HEK293 (cell line): ENCODE measurements at regions not wholly inside any gene's neighbourhood (a gene's known extent, or its start where the extent isn't known, plus 50 kb on each side); places are given as distances from the start of the nearest gene placed in this dataset.

Experiments
- HOXA7 ChIP-seq: sonication (generic); formaldehyde crosslinking; IDR thresholded peaks from 2 replicates; pipeline ENCODE4 v1.8.1; 2022; ENCODE audit warnings: missing genetic modification reagents, borderline replicate concordance
- TSHZ1 ChIP-seq: fragments of 450-650 bp; formaldehyde crosslinking; IDR thresholded peaks from 2 replicates; pipeline ENCODE4 v1.5.1; 2016; ENCODE audit warnings: missing biosample characterization, missing genetic modification characterization, borderline replicate concordance
- ZNF280D ChIP-seq: fragments of 450-650 bp; formaldehyde crosslinking; IDR thresholded peaks from 2 replicates; pipeline ENCODE4 v1.5.1; 2016; ENCODE audit warnings: missing biosample characterization, missing genetic modification characterization
- ZNF354C ChIP-seq: fragments of 450-650 bp; formaldehyde crosslinking; IDR thresholded peaks from 2 replicates; pipeline ENCODE4 v1.5.1; 2016; ENCODE audit warnings: missing biosample characterization, missing genetic modification characterization, low read depth, borderline replicate concordance
- ZNF423 ChIP-seq: fragments of 450-650 bp; formaldehyde crosslinking; IDR thresholded peaks from 2 replicates; pipeline ENCODE4 v1.5.1; 2016; ENCODE audit warnings: missing biosample characterization, missing genetic modification characterization
- ZNF510 ChIP-seq: fragments of 450-650 bp; formaldehyde crosslinking; IDR thresholded peaks from 2 replicates; pipeline ENCODE4 v1.5.1; 2018; ENCODE audit warnings: mild to moderate bottlenecking, missing genetic modification characterization, missing biosample characterization; ENCODE audit not compliant: insufficient replicate concordance
- ZNF747 ChIP-seq: fragments of 450-650 bp; formaldehyde crosslinking; IDR thresholded peaks from 2 replicates; pipeline ENCODE4 v1.5.1; 2016; ENCODE audit warnings: missing biosample characterization, missing genetic modification characterization
- TF ChIP-seq, protein P1 (sequence below): fragments of 450-650 bp; formaldehyde crosslinking; IDR thresholded peaks from 2 replicates; pipeline ENCODE4 v1.5.1; 2017; ENCODE audit warnings: missing biosample characterization, missing genetic modification characterization
- TF ChIP-seq, protein P2 (sequence below): fragments of 450-650 bp; formaldehyde crosslinking; IDR thresholded peaks from 2 replicates; pipeline ENCODE4 v1.5.1; 2016; ENCODE audit warnings: missing biosample characterization, missing genetic modification characterization
- TF ChIP-seq, protein P3 (sequence below): fragments of 450-650 bp; formaldehyde crosslinking; IDR thresholded peaks from 2 replicates; pipeline ENCODE4 v1.5.1; 2016; ENCODE audit warnings: missing biosample characterization, missing genetic modification characterization

DNA sequence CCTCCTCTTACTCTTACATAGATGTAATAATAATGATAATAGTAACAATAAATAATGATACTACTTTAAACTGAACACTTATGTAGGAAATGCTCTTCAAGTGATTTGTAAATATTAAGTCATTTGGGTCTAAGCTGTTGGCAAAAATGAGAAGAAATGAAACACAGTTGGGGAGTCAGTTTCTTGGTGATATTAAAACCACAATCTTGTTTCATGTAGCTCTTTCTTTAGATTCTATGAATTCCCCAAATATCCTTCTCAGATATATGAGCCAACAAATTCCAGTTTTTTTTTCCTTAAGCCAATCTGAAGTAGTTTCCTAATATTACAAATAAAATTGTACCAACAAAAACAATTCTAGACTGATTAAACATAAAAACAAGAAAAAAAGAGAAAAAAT, 1115.6 kb upstream of the CNTN5 start:
- TF ChIP-seq ZNF747 (tag by site-specific recombination) (no peak), TSHZ1 (tag by site-specific recombination) (no peak), ZNF510 (tag by site-specific recombination) (no peak), HOXA7 (CRISPR knock-in tag) (no peak), ZNF280D (tag by site-specific recombination) (no peak), ZNF354C (no peak), ZNF423 (tag by site-specific recombination) (no peak)
- TF ChIP-seq, protein P1, sequence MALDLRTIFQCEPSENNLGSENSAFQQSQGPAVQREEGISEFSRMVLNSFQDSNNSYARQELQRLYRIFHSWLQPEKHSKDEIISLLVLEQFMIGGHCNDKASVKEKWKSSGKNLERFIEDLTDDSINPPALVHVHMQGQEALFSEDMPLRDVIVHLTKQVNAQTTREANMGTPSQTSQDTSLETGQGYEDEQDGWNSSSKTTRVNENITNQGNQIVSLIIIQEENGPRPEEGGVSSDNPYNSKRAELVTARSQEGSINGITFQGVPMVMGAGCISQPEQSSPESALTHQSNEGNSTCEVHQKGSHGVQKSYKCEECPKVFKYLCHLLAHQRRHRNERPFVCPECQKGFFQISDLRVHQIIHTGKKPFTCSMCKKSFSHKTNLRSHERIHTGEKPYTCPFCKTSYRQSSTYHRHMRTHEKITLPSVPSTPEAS (tag by site-specific recombination) = no peak
- TF ChIP-seq, protein P2, sequence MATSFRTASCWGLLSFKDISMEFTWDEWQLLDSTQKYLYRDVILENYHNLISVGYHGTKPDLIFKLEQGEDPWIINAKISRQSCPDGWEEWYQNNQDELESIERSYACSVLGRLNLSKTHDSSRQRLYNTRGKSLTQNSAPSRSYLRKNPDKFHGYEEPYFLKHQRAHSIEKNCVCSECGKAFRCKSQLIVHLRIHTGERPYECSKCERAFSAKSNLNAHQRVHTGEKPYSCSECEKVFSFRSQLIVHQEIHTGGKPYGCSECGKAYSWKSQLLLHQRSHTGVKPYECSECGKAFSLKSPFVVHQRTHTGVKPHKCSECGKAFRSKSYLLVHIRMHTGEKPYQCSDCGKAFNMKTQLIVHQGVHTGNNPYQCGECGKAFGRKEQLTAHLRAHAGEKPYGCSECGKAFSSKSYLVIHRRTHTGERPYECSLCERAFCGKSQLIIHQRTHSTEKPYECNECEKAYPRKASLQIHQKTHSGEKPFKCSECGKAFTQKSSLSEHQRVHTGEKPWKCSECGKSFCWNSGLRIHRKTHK (tag by site-specific recombination) = no peak
- TF ChIP-seq, protein P3, sequence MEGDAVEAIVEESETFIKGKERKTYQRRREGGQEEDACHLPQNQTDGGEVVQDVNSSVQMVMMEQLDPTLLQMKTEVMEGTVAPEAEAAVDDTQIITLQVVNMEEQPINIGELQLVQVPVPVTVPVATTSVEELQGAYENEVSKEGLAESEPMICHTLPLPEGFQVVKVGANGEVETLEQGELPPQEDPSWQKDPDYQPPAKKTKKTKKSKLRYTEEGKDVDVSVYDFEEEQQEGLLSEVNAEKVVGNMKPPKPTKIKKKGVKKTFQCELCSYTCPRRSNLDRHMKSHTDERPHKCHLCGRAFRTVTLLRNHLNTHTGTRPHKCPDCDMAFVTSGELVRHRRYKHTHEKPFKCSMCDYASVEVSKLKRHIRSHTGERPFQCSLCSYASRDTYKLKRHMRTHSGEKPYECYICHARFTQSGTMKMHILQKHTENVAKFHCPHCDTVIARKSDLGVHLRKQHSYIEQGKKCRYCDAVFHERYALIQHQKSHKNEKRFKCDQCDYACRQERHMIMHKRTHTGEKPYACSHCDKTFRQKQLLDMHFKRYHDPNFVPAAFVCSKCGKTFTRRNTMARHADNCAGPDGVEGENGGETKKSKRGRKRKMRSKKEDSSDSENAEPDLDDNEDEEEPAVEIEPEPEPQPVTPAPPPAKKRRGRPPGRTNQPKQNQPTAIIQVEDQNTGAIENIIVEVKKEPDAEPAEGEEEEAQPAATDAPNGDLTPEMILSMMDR (tag by site-specific recombination) = no peak
